ENCODE measurements at regions not wholly inside any gene's neighbourhood (a gene's known extent, or its start where the extent isn't known, plus 50 kb on each side); places are given as distances from the start of the nearest gene placed in this dataset.

- POLR2A ChIA-PET: no interaction called here
- no peak for TF ChIP-seq CTCF (IDR thresholded peaks at IDR 0.05; ENCODE audit: control extremely low read depth, extremely low read depth, low read depth, missing control alignments)
- CTCF ChIA-PET: no interaction called here
- no peak for DNase-seq (ENCODE audit: extremely low spot score)
Measured at GRCh38 chr4:129804461-129804981, 708.6 kb downstream of the C4orf33 start.

- CTCF ChIA-PET: no interaction called here
- no peak for DNase-seq (ENCODE audit: extremely low spot score)
- TF ChIP-seq CTCF (IDR thresholded peaks at IDR 0.05; ENCODE audit: control extremely low read depth, extremely low read depth, low read depth, missing control alignments): no peak
- POLR2A ChIA-PET: no interaction called here
Measured at GRCh38 chr4:129806986-129807385, 711.0 kb downstream of the C4orf33 start.

- ChIA-PET CTCF (no interaction called here), POLR2A (no interaction called here)
- DNase-seq (ENCODE audit: extremely low spot score): no peak
- no peak for TF ChIP-seq CTCF (IDR thresholded peaks at IDR 0.05; ENCODE audit: control extremely low read depth, extremely low read depth, low read depth, missing control alignments)
Measured at GRCh38 chr4:129808242-129808641, 712.3 kb downstream of the C4orf33 start.

GRCh38 chr4:129821073-129821472 lies 725.1 kb downstream of the C4orf33 start:
- ChIA-PET POLR2A (no interaction called here), CTCF (interaction anchor here (1.1 to 1.6 kb wide), 2 partner anchors 11 to 402 kb away, joined by 3 to 6 read pairs; no protein-coding TSS in a partner anchor)
- DNase-seq (ENCODE audit: extremely low spot score): no peak
- TF ChIP-seq CTCF (IDR thresholded peaks at IDR 0.05; ENCODE audit: control extremely low read depth, extremely low read depth, low read depth, missing control alignments): no peak

- no peak for DNase-seq (ENCODE audit: extremely low spot score)
- ChIA-PET POLR2A (no interaction called here), CTCF (interaction anchor here (1.1 to 1.6 kb wide), 2 partner anchors 10 to 403 kb away, joined by 3 to 6 read pairs; no protein-coding TSS in a partner anchor)
- TF ChIP-seq CTCF (IDR thresholded peaks at IDR 0.05; ENCODE audit: control extremely low read depth, extremely low read depth, low read depth, missing control alignments): no peak
Measured at GRCh38 chr4:129821963-129822362, 726.0 kb downstream of the C4orf33 start.

GRCh38 chr4:129822701-129823100 lies 726.7 kb downstream of the C4orf33 start:
- no peak for TF ChIP-seq CTCF (IDR thresholded peaks at IDR 0.05; ENCODE audit: control extremely low read depth, extremely low read depth, low read depth, missing control alignments)
- POLR2A ChIA-PET: no interaction called here
- CTCF ChIA-PET: interaction anchor here (1.6 kb wide), 1 partner anchor 9 kb away, joined by 6 read pairs; no protein-coding TSS in a partner anchor
- DNase-seq (ENCODE audit: extremely low spot score): no peak

- DNase-seq (ENCODE audit: extremely low spot score): no peak
- TF ChIP-seq CTCF (IDR thresholded peaks at IDR 0.05; ENCODE audit: control extremely low read depth, extremely low read depth, low read depth, missing control alignments): no peak
- ChIA-PET CTCF (no interaction called here), POLR2A (no interaction called here)
Measured at GRCh38 chr4:129823105-129823504, 727.2 kb downstream of the C4orf33 start.

Data from GM10248 (cell line).